CD4-positive, alpha-beta T cell treated with Interferon alpha-2 for 1 hour (primary cell): ENCODE measurements at regions not wholly inside any gene's neighbourhood (a gene's known extent, or its start where the extent isn't known, plus 50 kb on each side); places are given as distances from the start of the nearest gene placed in this dataset.
"Not testable (repeated sequence)": the region's sequence is repeated elsewhere in the genome, so short reads cannot be mapped to it uniquely, and the experiment has no call there.

Source experiments
- DNase-seq, 2 donors: peaks; one replicate each; pipeline ENCODE4 v3.0.0-alpha.2; 2020 to 2022

- no peak for DNase-seq
Measured at GRCh38 chr20:51305316-51306052, 237.0 kb downstream of the NFATC2 start.

GRCh38 chr20:51303731-51304670, 238.5 kb downstream of the NFATC2 start:
- DNase-seq: no peak

GRCh38 chr20:51301026-51301425, 241.5 kb downstream of the NFATC2 start:
- no peak for DNase-seq

GRCh38 chr20:51300104-51300503, 242.4 kb downstream of the NFATC2 start:
- no peak for DNase-seq

- DNase-seq: no peak
Measured at GRCh38 chr20:51299413-51299812, 243.1 kb downstream of the NFATC2 start.

- no peak for DNase-seq
Measured at GRCh38 chr20:51298141-51298749, 244.3 kb downstream of the NFATC2 start.

- DNase-seq: no peak
Measured at GRCh38 chr20:51287628-51288413, 254.7 kb downstream of the NFATC2 start.

GRCh38 chr20:51286758-51287157, 255.8 kb downstream of the NFATC2 start:
- no peak for DNase-seq

GRCh38 chr20:51285684-51286083, 256.8 kb downstream of the NFATC2 start:
- DNase-seq: no peak

- no peak for DNase-seq
Measured at GRCh38 chr20:51284871-51285270, 257.6 kb downstream of the NFATC2 start.

- no peak for DNase-seq
Measured at GRCh38 chr20:51284176-51284575, 258.3 kb downstream of the NFATC2 start.

GRCh38 chr20:51281521-51281920, 258.6 kb upstream of the KCNG1 start:
- no peak for DNase-seq

GRCh38 chr20:51280047-51280446, 257.1 kb upstream of the KCNG1 start:
- DNase-seq: no peak

GRCh38 chr20:51277961-51278360, 255.1 kb upstream of the KCNG1 start:
- no peak for DNase-seq

- no peak for DNase-seq
Measured at GRCh38 chr20:51276296-51276695, 253.4 kb upstream of the KCNG1 start.

- no peak for DNase-seq
Measured at GRCh38 chr20:51275826-51276225, 252.9 kb upstream of the KCNG1 start.

GRCh38 chr20:51275181-51275580, 252.3 kb upstream of the KCNG1 start:
- DNase-seq: no peak

GRCh38 chr20:51272401-51272800, 249.5 kb upstream of the KCNG1 start:
- no peak for DNase-seq

- DNase-seq: no peak
Measured at GRCh38 chr20:51271931-51272330, 249.0 kb upstream of the KCNG1 start.

- DNase-seq: not testable (repeated sequence)
Measured at GRCh38 chr20:51271289-51271688, 248.4 kb upstream of the KCNG1 start.

GRCh38 chr20:51269671-51270070, 246.8 kb upstream of the KCNG1 start:
- DNase-seq: no peak

- no peak for DNase-seq
Measured at GRCh38 chr20:51267679-51268078, 244.8 kb upstream of the KCNG1 start.

GRCh38 chr20:51266353-51266752, 243.4 kb upstream of the KCNG1 start:
- no peak for DNase-seq
